ENCODE measurements at regions not wholly inside any gene's neighbourhood (a gene's known extent, or its start where the extent isn't known, plus 50 kb on each side); places are given as distances from the start of the nearest gene placed in this dataset.

DNA sequence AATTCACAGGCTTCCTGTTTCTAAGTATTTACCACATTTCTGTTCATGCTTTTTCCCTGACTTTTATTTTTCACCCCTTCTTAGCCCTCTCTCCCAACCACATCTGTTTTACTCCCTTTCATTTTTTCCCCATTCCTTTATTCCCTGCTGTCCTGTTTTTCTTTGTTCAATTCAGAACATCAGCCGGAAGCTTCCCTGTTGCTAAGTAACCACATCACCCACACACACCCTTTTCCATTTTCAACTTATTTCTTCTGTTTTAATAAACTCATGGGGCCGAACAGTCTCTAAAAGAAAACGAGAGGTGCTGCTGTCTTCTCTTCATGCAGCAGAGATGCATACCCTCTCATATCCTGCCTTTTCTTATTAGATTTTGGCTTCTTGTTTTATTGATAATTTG is 53.5 kb upstream of the CEP85L start:
- TF ChIP-seq, protein P1, sequence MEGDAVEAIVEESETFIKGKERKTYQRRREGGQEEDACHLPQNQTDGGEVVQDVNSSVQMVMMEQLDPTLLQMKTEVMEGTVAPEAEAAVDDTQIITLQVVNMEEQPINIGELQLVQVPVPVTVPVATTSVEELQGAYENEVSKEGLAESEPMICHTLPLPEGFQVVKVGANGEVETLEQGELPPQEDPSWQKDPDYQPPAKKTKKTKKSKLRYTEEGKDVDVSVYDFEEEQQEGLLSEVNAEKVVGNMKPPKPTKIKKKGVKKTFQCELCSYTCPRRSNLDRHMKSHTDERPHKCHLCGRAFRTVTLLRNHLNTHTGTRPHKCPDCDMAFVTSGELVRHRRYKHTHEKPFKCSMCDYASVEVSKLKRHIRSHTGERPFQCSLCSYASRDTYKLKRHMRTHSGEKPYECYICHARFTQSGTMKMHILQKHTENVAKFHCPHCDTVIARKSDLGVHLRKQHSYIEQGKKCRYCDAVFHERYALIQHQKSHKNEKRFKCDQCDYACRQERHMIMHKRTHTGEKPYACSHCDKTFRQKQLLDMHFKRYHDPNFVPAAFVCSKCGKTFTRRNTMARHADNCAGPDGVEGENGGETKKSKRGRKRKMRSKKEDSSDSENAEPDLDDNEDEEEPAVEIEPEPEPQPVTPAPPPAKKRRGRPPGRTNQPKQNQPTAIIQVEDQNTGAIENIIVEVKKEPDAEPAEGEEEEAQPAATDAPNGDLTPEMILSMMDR (IDR thresholded peaks at IDR 0.05 in 8 of 11, conservative IDR thresholded peaks at IDR 0.05 in 3 of 11), result no peak
- TF ChIP-seq POLR2A (IDR thresholded peaks at IDR 0.05), result no peak
- no peak for TF ChIP-seq POLR2AphosphoS5 (IDR thresholded peaks at IDR 0.05)
